Heart right ventricle (tissue), 16 donors: ENCODE measurements at regions not wholly inside any gene's neighbourhood (a gene's known extent, or its start where the extent isn't known, plus 50 kb on each side); places are given as distances from the start of the nearest gene placed in this dataset.

Experiments used
- ATAC-seq, 8 donors: fragments of 200-7000 bp; cut with Tn5 transposase; one replicate each; pipeline ENCODE4 v1.9.1; 2020; ENCODE audit warnings: mild to moderate bottlenecking in 8 of 8, moderate library complexity in 8 of 8, moderate number of reproducible peaks in 1 of 8
- DNase-seq, 2 donors: peaks; one replicate each; pipeline ENCODE4 v3.0.0-alpha.2; 2020
- H3K27ac ChIP-seq, 10 donors: fragments of 200-600 bp; sonication (generic) in 2 of 10; one replicate each; pipeline versions ENCODE4 v1.5.0 to v1.8.0; 2020 to 2022; ENCODE audit warnings: mild to moderate bottlenecking in 3 of 10
- H3K27me3 ChIP-seq, 7 donors: fragments of 200-600 bp; one replicate each; pipeline ENCODE4 v1.8.0; 2021 to 2022; ENCODE audit warnings: mild to moderate bottlenecking in 2 of 7
- H3K36me3 ChIP-seq, 9 donors: fragments of 200-600 bp; sonication (generic) in 1 of 9; one replicate each; pipeline versions ENCODE4 v1.5.0 to v1.8.0; 2020 to 2022; ENCODE audit warnings: mild to moderate bottlenecking in 2 of 9
- H3K4me1 ChIP-seq, 9 donors: fragments of 200-600 bp; sonication (generic) in 1 of 9; one replicate each; pipeline versions ENCODE4 v1.5.0 to v1.8.0; 2020 to 2022; ENCODE audit warnings: mild to moderate bottlenecking in 4 of 9
- H3K4me3 ChIP-seq, 10 donors: fragments of 200-600 bp; sonication (generic) in 2 of 10; one replicate each; pipeline versions ENCODE4 v1.5.0 to v1.8.0; 2020 to 2022; ENCODE audit warnings: mild to moderate bottlenecking in 7 of 10, moderate library complexity in 2 of 10
- H3K9me3 ChIP-seq, 11 donors: fragments of 200-600 bp in 10 of 11; sonication (generic) in 2 of 11; one replicate each; pipeline versions ENCODE4 v1.5.0 to v1.8.0; 2013 to 2022; ENCODE audit warnings: mild to moderate bottlenecking in 2 of 11, control low read depth in 1 of 11, moderate library complexity in 1 of 11
- CTCF ChIP-seq, 9 donors: fragments of 200-600 bp; sonication (generic) in 2 of 9; IDR thresholded peaks; one replicate each; pipeline versions ENCODE4 v1.5.0 to v1.8.0; 2021 to 2022; ENCODE audit warnings: antibody characterized with exemption in 9 of 9, mild to moderate bottlenecking in 5 of 9, moderate library complexity in 1 of 9
- WGBS, 2 donors: extraction: QIAGEN DNeasy Blood & Tissue Kit; methylation state at CpG; one replicate each; pipeline ENCODE4 v1.1.7; 2013; ENCODE audit warnings: inconsistent platforms in 1 of 2; 5-methylcytosine and 5-hydroxymethylcytosine counted together
- intact Hi-C, 10 donors: fragments of 100-400 bp; cut with DNase I; formaldehyde crosslinking; loops; one replicate each; pipeline versions ENCODE4 v1.11.1 to v1.14.2; 2022
- donor health status: Arrhythmogenic right ventricular cardiomyopathy.
- donor health status: ischemic (EF 13 %, LVEDD 7.1; RV severe dilation, severe dysfunction).
- donor health status: healthy with polysubstance abuse.
- donor health status: DM: no; HTN: yes; CAD: no.
- donor health status: DM: no; HTN: no; CAD: no.
- donor health status: ischemic (EF 25% LVEDD 6.9; RV normal size, moderate dysfunction).
- donor health status: ischemic (EF 25% LVEDD 5.7; RV mildly dilated, moderate dysfunction).
- donor health status: healthy.
- donor health status: DM: yes; HTN: yes; CAD: no.
- donor health status: Ischemic cardiomyopathy.
- donor health status: ischemic (EF 35%, LVEDD 5.7; RV mildly dilated, moderate dysfunction).
- donor health status: nonischemic (EF 11% LVEDD 7.7; RV severe dilation, severe dysfunction).
- donor health status: DM: yes; HTN: yes; CAD: no.
- donor health status: PGD.
- donor health status: ischemic (EF 29% LVEDD 5.4; RV normal size, mild dysfunction).
- donor health status: nonischemic (EF 23%, LVEDD 6.1; RV moderate dilation, normal function).

- H3K4me1 ChIP-seq, result peaks cover 0 to 12% (median 2%) of the 10 kb centered on the region in 9 donors
- peaks cover 0 to 5% (median 0%) of the 10 kb centered on the region in 11 donors for H3K9me3 ChIP-seq
- TF ChIP-seq CTCF (IDR thresholded peaks at IDR 0.05), result no peak
- no peak for ATAC-seq
- no peak for DNase-seq
- H3K36me3 ChIP-seq, result no peaks in the 10 kb centered on the region
- 82 to 84% methylated on average over 4 of the region's 4 CpGs for WGBS, 2 donors
- H3K4me3 ChIP-seq, result no peak overlapping the region
- H3K27me3 ChIP-seq, result peaks cover 0 to 4% (median 0%) of the 10 kb centered on the region in 7 donors
- intact Hi-C loops, result no loop called here
- no peak overlapping the region for H3K27ac ChIP-seq
Measured at GRCh38 chr5:3828761-3829160, 233.1 kb downstream of the IRX1 start.

GRCh38 chr5:3833566-3833965, 237.9 kb downstream of the IRX1 start:
- peaks cover 0 to 4% (median 0%) of the 10 kb centered on the region in 7 donors for H3K27me3 ChIP-seq
- ATAC-seq, result no peak
- no peak overlapping the region for H3K4me3 ChIP-seq
- H3K4me1 ChIP-seq, result no peaks in the 10 kb centered on the region
- 77 to 78% methylated on average over 3 of the region's 3 CpGs for WGBS, 2 donors
- no peaks in the 10 kb centered on the region for H3K36me3 ChIP-seq
- no peak overlapping the region for H3K27ac ChIP-seq
- H3K9me3 ChIP-seq, result peaks cover 0 to 14% (median 0%) of the 10 kb centered on the region in 11 donors
- intact Hi-C loops, result no loop called here
- no peak for DNase-seq
- TF ChIP-seq CTCF (IDR thresholded peaks at IDR 0.05), result no peak

GRCh38 chr5:3835811-3836210, 240.2 kb downstream of the IRX1 start:
- Histone ChIP-seq H3K27ac (no peak overlapping the region), H3K4me1 (no peaks in the 10 kb centered on the region), H3K4me3 (no peak overlapping the region), H3K36me3 (no peaks in the 10 kb centered on the region), H3K9me3 (peaks cover 0 to 14% (median 0%) of the 10 kb centered on the region in 11 donors), H3K27me3 (no peaks in the 10 kb centered on the region)
- 75 to 81% methylated on average over 8 of the region's 8 CpGs for WGBS, 2 donors
- intact Hi-C loops, result no loop called here
- ATAC-seq (no peak), DNase-seq (no peak)
- TF ChIP-seq CTCF (IDR thresholded peaks at IDR 0.05), result no peak

- WGBS, 2 donors, result 78 to 89% methylated on average over 2 of the region's 2 CpGs
- no peak for TF ChIP-seq CTCF (IDR thresholded peaks at IDR 0.05)
- H3K27me3 ChIP-seq, result no peaks in the 10 kb centered on the region
- intact Hi-C loops, result no loop called here
- H3K4me1 ChIP-seq, result no peaks in the 10 kb centered on the region
- peaks cover 0 to 9% (median 0%) of the 10 kb centered on the region in 11 donors for H3K9me3 ChIP-seq
- H3K4me3 ChIP-seq, result no peak overlapping the region
- ATAC-seq (no peak), DNase-seq (no peak)
- no peak overlapping the region for H3K27ac ChIP-seq
- no peaks in the 10 kb centered on the region for H3K36me3 ChIP-seq
Measured at GRCh38 chr5:3836528-3836927, 240.9 kb downstream of the IRX1 start.
